ENCODE measurements at regions not wholly inside any gene's neighbourhood (a gene's known extent, or its start where the extent isn't known, plus 50 kb on each side); places are given as distances from the start of the nearest gene placed in this dataset.

DNA sequence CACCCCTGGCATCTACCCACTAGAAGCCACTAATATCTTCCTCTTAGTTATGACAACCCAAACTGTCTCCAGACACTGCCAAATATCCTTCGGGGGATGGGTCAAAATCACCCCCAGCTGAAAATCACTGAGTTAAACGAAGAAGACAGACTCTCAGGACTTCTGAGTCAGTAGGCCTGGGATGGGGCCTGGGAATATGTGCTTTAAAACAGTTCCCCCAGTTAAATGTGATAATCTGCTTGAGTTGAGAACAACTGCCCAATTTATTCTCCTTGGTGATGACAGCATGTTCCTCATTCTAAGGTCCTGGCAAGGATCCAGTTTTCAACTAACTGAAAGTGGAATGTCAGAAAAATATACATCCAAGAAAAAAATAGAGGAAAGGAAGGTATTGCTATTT lies 52.4 kb downstream of the CBLL2 start:
- DNase-seq, result no peak

DNA sequence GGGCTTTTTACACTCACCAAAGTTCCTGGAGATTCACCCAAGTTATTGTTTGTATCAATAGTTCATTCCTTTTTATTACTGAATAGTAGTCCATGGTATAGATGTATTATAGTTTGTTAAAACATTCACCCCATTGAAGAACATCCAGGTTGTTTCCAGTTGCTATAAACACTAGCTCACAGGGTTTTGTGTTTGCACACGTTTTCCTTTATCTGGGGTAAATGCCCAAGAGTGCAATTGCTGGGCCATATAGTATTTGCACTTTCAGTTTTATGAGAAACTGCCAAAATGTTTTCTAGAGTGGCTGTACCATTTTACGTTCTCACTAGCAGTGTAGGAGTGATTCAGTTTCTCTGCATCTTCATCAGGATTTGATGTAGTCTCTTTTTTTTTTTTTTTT lies 57.1 kb downstream of the CBLL2 start:
- DNase-seq, result no peak

DNA sequence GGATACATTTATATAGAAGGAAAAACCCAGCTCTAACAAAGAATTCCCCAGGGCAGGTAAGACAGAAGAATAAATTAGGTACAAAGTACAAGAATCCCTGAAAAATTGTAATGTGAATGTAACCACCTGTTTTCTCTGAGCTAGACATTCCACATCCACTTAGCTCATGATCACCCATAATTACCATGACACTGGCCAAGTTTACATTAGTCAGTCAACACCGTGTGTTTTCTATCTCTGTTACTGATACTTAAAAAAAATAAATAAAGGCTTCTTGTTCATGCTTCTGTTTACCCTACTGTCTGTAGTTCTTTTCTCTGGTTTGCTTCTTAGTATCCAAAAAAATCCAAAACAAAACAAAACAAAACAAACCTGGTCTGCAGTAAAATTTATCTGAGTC lies 66.0 kb downstream of the CBLL2 start:
- no peak for DNase-seq

DNA sequence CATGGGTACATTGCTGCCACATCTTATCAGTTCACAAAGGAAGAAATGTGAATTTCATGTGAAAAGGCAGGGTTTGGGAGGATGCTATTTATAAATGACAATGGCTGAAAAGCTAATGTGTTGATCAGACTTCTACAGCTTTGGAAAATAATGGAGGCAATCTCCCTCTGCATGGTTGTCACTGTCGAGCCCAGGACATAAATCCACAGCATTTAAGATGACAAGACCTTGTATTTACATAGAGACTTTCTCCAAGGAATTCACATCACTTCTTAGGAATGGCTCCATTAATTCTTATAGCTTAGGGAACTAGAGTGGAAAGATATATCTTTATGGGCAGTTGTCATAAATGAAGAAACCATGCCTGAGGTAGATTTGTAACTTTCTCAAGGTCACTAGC lies 66.7 kb downstream of the CBLL2 start:
- DNase-seq, result no peak

DNA sequence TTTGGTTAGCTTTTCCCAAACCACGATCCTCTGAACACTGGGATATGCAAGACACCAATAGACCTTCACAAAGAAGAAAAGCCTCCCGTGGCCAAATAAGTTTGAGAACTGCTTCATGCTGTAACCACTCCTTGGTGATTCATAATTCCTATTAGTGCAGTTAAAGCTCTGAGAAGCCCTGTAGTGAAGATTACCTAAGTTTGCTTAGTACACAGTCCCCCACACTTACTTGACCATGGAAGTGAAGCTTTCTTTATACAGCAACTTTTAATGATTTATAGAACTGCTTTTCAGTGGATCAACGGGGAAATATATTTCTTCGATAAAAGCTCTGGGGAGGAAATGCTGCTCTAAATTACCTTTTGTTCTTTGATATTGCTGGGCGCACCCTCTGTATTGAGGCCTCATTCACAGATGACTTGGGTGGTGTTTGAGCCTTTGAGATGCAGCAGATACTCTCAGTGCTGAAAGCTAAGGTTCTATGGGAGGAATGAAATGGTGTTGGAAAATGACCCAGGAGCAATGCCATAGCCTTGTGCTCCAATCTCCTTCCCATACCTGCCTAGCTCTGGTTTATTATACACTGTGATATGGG lies 67.4 kb downstream of the CBLL2 start:
- DNase-seq, result no peak

DNA sequence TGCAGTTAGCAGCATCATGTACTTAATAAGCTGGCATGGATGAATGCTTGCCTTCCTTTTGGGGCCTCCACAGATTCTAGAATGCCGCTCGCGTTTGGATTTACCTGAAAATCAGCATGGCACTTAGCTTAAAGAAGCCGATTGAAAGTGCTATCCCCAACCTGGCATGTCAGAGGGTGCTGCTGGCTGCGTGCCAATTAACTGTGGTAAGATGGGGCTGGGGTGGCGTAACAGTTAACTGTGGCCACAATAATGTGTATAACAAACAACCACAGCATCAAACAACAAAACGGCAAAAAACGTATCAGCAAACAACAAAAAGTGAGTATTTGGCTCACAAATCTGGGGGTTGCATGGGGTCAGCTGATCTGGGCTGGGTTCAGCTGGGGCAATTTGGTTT lies 70.5 kb downstream of the CBLL2 start:
- no peak for DNase-seq

DNA sequence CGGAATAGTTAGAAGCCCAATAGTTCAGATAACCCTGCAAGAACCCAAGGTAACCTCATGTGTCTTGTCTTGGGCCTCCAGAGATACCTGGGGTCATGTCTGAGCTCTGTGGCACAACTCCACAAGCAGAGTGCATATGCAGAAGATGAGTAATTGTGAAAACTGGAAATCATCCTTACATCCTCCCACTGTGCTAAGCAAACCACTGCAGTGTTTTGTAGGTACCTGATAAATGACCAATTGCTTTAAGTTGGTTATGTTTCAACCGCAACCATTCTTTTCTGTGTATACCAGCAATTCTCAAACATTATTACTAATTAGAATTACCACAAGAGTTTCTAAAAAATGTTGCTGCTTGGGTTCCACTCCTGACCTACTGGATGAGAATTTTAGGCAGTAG lies 73.2 kb downstream of the CBLL2 start:
- DNase-seq, result no peak

DNA sequence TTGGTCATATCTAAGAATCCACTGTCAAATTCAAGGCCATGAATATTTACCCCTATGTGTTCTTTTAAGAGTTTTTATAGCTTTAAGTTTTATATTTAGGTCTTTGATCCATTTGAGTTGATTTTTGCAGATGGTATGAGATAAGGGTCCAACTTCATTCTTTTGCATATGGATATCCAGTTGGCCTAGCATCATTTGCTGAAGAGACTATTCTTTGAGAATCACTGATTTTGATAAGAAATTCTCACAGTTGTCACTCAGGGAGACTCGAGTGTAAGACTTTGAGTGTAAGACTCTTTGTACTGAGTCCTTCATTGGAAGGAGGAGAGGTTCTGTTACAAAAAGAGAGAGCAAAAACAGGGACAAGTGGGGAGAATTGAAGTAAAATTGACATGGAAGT lies 74.8 kb downstream of the CBLL2 start:
- DNase-seq, result no peak

DNA sequence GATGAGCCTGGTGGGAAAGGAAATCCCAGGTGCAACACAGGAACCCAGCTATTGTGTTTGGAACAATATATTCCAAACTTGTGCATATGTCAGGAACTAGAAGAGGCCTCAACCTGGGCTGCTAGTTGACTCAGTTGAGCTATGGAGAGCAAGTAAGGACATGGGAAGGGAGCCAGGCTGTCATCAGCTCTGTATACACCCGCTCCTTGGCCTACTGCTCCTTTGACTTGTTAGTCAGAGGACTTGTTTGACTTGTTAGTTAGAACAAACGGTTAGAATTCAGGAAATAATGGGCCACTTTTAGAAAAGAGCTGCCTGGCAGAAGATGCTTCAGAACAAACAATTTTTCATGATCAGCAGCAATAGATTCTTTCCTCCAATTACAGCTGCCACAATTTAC lies 76.4 kb downstream of the CBLL2 start:
- DNase-seq, result no peak

DNA sequence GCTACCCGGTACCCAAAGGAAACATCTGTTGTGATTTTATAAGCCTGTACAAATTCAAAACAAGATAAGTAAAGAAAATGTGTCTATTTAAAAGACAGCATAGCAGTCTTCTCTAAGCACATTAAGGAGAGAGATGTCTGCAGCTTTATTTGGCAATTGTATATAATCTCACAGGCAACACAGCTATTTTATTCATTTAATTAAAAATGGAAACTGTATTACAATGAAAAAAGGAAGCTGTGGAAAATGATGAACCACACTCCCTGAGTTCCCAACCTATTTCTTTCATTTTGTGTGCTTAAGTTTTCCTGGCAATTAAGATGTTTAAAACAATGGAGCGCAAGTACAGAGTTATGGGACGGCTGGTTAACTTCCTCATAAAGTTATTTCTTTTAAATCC lies 78.4 kb downstream of the CBLL2 start:
- DNase-seq, result no peak

DNA sequence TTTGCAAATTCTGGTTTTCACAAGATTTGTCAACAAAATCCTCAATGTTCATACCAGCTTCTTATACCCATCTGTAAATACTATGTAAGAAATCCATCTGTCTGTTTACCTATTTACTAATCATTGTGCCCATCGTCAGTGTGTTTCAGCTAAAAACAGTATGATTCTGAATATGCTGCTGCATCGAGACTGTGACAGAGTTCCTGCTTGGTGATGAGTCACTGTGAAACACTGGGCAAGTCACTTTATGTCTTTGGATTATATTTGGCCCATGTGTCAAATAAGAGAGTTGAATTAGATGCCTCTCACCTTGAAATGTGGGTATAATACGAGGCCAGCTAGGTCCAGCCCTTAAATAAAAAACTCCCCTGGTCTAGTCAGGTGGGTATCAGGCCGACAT lies 79.3 kb downstream of the CBLL2 start:
- DNase-seq, result no peak

DNA sequence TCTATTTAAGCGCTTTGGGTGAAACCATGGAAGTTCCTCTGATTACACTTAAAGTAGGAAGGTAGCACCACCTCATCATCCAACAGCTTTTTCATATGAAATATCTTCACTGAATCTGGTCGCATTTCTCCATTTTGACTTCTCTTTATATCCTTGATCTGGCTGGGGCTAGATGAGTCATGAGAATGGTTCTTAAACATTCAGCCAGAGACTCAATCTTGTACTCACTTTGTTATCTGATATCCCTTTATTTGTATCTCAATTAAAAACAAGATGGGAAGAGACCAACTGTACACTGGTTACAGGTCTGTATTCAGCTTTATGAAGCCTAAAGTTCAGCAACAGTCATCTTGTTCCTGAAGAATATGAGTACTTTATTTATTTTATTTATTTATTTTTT lies 84.9 kb downstream of the CBLL2 start:
- no peak for DNase-seq

DNA sequence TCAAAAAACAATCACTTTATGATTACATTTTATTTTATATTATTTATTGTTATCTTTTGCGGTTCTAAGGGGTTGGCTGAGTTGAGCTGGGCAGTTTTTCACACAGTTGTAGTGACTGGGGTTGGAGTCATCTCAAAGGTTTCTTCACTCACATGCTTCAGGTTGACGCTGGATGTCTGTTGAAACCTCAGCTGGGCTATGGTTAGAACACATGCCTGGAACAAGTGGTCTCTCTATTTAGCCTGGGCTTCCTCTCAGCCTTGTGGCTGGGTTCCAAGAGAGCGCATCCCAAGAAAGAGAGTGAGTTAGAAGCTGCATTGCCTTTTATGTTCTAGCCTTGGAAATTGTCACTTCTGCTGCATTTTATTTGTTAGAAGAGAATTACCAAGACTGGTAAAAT lies 87.4 kb downstream of the CBLL2 start:
- no peak for DNase-seq

DNA sequence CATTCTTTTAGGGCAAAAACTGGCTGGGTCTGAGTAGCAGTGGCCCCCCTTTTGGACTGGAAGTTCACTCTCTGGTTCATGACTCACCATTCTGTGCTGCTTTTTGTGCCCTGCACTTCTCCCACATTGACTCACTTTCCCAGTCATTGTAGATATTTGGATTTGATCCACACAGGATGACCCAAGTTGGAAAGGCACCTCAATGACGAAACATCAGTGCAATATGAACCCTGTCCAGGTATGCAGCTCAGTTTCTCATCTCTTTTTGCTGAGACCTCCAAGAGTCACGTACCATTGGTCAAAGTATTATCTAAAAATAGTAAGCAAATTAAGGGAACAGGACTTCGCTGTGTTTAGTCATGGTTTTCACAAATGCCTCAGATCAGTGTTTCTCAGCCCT lies 92.7 kb downstream of the CBLL2 start:
- DNase-seq, result no peak

DNA sequence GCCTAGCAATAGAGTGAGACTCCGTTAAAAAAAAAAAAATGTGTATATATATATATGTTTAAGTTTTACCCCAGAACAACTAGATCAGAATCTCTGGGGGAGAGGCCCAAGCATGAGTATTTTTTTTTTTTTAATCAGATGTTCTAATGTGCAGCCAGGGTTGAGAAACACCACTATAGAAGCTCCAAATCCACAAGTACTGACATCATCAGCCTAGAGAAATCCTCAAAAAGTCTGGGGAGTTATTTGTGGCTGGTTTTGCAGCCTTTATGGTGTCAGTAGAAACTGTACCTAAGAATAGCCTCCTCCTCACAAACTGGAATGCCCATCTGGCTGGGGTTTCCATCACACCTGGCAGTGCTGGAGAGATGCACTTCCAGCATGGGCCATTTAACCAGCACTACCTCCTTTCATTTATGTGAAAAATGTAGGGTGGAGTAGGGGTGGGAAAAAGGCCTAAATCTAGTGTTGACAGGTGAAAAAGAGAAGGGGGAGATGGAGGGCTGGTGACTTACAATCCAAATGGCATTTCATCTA lies 93.5 kb downstream of the CBLL2 start:
- DNase-seq, result no peak

DNA sequence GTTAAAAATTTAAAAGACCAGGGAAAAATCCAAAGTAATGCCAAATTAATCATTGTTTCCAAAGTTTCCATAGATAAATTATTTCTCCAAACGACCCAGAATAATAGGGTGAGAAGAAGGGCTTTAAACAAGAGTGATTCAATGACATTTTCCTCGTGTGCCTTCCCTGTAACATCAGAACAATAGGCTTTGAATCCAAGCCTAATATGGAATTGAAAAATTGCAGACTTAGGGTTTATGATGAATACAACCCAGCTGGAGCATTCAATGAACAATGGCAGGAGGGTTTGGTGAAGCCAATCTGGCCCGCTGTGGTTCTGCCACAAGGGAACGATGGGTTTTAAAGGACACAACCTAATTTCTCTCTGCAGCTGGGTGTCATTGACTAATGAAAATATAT lies 94.2 kb downstream of the CBLL2 start:
- no peak for DNase-seq

DNA sequence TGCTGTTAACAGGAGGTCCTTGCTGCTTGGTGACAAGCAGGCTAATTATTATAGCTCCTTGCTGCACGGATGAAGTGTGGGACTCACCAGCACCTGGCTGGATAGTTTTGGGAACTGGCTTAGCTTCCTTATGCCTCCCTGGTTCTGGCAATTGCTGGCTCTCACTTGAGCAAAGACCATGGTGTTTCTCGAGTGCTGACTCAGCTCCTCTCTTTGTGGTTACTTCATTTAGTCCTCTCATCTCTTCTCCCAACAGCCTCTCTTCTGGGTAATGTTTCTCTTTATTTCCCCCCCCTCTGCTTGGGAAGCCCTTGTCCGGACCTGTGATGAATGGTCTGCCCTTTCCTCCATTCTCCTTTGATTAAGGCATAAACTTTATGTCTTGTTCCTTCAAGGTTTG lies 100.4 kb downstream of the CBLL2 start:
- DNase-seq, result no peak

DNA sequence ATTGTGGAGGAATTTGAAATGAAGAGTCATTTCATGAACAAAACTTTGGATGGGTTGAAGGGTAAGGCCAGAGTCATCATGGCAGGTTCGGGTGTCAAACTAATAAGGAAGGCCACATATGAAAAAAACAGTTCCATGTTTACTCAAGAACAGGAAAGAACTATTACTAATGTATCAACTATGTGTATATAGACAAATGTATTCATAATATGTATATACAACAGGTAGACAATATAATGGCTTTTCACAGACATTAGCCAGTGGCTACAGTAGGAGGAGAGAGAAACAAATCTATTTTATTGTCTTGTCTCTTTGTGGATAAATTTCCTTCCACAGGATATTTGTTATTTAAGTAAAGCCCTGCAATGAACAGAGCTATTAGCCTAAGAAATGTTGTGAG lies 101.1 kb downstream of the CBLL2 start:
- no peak for DNase-seq

DNA sequence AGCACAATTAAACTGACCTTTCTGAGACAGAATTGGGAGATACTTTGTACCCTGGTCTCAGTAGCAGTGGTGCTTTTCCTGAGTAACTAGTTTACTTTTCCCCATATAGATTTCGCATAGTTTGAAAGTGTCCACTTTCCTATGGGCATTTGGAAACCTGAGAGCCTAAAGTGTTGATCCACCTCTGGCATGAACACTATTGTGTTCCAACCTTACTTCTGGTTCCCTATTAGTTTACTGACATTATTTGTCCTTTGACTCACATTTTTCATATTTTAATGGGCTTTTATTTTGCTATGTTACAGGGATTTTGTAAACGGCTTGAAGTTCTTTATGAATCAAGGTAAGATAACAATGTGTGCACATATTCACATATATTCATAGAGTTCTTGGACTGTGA lies 103.7 kb downstream of the CBLL2 start:
- no peak for DNase-seq

DNA sequence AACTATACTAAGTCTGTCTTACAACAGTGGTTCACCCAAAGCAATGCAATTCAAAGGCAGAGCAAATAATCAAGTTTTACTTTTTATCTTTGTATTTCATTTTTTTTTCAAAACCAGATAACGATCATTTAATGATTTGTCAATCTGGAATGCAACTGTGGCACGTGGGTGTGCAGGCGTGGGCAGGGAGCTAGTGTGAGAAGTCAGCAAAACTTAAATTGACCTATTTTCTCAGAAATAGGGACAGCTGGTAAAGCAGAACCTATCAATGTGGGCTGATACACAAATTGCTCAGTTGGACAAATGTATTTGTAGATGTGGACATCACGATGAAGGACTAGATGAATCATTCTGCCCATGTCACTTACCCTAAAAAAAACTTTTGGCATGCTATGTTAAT lies 105.6 kb downstream of the CBLL2 start:
- DNase-seq, result no peak

DNA sequence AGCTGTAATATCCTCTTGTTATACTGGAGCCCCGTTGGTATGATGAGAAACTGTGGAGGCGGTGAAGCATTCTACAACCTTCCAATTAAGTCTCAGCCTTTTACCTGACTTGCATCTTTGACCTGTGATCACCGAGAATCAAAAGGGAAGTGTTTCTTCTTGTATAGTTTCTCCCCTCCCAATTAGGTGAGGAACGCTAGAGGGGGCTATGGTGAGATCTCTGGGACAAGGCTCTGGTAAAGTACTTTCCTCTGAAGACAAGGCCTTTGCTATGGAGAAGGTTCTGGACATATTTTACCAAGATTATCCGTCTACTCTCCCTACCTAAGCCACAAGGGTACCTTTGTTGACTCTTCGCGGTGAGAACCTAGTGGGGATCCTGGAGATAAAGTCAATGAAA lies 111.3 kb downstream of the CBLL2 start:
- no peak for DNase-seq

DNA sequence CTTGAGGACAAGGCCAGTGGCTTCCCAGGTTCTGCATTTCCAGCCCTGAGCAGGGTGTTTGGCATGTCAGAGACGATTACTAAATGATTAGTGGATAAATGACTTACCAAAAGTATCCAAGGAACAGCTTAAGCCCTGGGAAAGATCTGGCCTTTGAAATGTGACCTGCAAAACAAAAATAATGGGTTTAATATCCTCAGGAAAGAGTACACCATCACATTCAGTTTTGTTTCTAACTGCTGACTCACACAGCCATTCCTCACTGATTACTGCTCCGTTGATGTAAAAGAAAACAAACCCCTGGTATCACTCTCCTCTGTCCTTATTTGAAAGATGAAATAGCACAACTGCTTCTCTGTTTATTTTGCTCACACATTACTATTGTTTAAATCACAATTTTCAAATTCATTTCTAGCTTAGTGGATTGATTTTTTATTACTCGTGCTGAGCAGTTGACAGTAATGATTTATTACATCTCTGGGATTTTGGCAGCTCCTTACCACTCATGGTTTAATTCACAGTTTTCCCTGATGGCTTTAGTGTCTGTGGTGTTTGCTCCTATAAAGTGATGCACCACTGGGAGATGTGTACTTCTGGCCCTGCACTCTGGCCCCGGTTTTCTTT lies 117.0 kb downstream of the CBLL2 start:
- no peak for DNase-seq

DNA sequence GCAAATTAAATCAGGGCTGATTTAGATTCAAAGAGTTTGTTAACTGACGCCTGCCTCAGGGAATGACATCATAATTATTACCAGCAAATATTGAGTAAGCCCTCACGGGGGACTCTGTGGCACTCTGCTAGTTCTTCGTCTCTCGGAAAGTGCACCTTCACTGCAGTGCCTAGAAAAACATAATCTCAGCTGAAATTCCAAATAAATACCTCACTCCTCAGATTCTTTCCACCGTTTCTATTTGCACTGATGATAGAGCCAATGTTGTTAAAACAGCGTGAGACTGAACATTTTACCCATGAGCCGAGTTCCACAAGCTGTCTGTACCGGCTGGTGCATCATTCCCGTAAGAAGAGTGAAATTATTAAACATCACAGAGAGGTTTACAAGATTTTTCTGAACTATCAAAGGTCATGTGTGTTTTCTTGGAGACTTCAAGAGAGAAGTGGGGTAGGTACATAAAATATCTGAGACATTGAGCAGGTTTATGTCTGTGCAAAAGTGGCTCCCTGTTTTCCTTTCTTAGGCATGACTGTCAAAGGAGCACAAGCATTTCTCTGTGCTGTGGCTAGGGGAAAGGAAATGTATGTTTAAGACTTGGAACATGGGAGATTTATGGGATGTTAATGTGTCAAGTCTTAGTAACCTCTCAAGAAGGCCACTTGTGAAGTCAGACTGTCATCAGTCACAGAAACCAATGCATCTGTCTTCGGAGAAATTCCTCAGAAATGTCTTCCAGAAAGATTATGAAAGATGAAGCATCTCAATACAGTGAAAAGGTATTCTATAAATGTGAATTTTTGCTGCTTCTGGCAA lies 119.6 kb downstream of the CBLL2 start:
- DNase-seq, result no peak

DNA sequence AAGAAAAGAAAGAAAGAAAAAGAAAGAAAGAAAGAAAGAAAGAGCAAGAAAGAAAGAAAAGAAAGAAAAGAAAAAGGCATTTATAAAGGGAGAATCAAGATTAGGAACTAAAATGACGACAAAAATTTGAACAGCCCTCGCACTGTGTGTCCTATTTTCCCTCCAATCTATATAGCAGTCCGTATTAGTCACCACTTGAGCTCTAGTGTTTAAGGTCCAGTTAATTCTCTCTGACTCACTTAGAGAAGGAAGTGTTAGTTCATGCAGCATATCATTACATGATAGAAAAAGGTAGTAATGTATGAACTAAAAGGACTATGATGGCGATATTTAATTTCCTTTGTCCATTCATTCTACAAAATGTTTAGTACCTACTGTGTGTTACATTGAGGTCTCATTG lies 122.7 kb downstream of the CBLL2 start:
- no peak for DNase-seq

Data from inflammatory macrophage treated with lipopolysaccharide for 4 hours (primary cell).